Memory B cell (primary cell): ENCODE measurements at regions not wholly inside any gene's neighbourhood (a gene's known extent, or its start where the extent isn't known, plus 50 kb on each side); places are given as distances from the start of the nearest gene placed in this dataset.

Source experiments
- ATAC-seq: fragments of 150-1000 bp; cut with Tn5 transposase; 2 replicates; pipeline ENCODE4 v1.10.0; 2021; ENCODE audit warnings: low read depth, mild to moderate bottlenecking, moderate library complexity
- DNase-seq, 2 donors: peaks; one replicate each; pipeline ENCODE4 v3.0.0; 2022; ENCODE audit warnings: low spot score in 2 of 2
- H3K27ac Mint-ChIP-seq: one replicate; pipeline ENCODE4 v1.8.0; 2022; ENCODE audit warnings: mild to moderate bottlenecking, moderate library complexity, mixed read lengths
- H3K27me3 Mint-ChIP-seq: one replicate; pipeline ENCODE4 v1.8.0; 2022; ENCODE audit warnings: mixed read lengths
- H3K36me3 Mint-ChIP-seq: one replicate; pipeline ENCODE4 v1.8.0; 2022; ENCODE audit warnings: mild to moderate bottlenecking, mixed read lengths
- H3K4me1 Mint-ChIP-seq: one replicate; pipeline ENCODE4 v1.8.0; 2022; ENCODE audit warnings: mixed read lengths
- H3K4me3 Mint-ChIP-seq: one replicate; pipeline ENCODE4 v1.8.0; 2022; ENCODE audit warnings: mild to moderate bottlenecking, moderate library complexity, mixed read lengths
- H3K9me3 Mint-ChIP-seq: one replicate; pipeline ENCODE4 v1.8.0; 2022; ENCODE audit warnings: mixed read lengths

GRCh38 chr10:44310762-44311562 is 73.9 kb downstream of the CXCL12 start:
- ATAC-seq (peak; percentile 67), DNase-seq (no peak)
- H3K27me3 Mint-ChIP-seq: peaks cover 17% of the 10 kb centered on the region
- H3K9me3 Mint-ChIP-seq: peaks cover 3% of the 10 kb centered on the region
- no peak overlapping the region for H3K27ac Mint-ChIP-seq
- H3K4me1 Mint-ChIP-seq: no peaks in the 10 kb centered on the region
- H3K4me3 Mint-ChIP-seq: peak overlapping the region; percentile 24
- H3K36me3 Mint-ChIP-seq: no peaks in the 10 kb centered on the region

GRCh38 chr10:44309939-44310761 is 74.7 kb downstream of the CXCL12 start:
- no peak overlapping the region for H3K4me3 Mint-ChIP-seq
- DNase-seq (no peak), ATAC-seq (no peak)
- H3K27me3 Mint-ChIP-seq: peaks cover 17% of the 10 kb centered on the region
- H3K27ac Mint-ChIP-seq: no peak overlapping the region
- peaks cover 4% of the 10 kb centered on the region for H3K9me3 Mint-ChIP-seq
- H3K4me1 Mint-ChIP-seq: no peaks in the 10 kb centered on the region
- no peaks in the 10 kb centered on the region for H3K36me3 Mint-ChIP-seq

DNA sequence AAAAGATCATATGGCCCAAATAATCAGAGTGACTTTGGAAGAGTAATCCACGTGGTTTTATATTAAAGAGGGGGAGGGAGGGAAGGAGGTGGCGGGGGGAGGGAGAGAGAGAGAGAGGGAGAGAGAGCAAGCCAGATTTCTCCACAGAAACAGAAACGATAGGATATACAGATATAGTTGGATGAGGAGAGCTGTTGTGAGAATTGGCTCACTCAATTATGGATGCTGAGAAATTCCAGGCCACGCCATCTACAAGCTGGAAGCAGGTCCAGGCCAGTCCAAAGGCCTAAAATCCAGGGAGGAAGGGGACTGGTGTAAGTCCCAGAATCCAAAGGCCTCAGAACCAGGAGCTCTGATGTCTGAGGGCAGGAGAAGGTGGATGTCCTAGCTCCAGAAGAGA is 75.5 kb downstream of the CXCL12 start:
- Mint-ChIP-seq H3K9me3 (peaks cover 4% of the 10 kb centered on the region), H3K36me3 (no peaks in the 10 kb centered on the region), H3K27ac (no peak overlapping the region), H3K27me3 (peaks cover 17% of the 10 kb centered on the region), H3K4me1 (no peaks in the 10 kb centered on the region), H3K4me3 (no peak overlapping the region)
- no peak for ATAC-seq
- no peak for DNase-seq

DNA sequence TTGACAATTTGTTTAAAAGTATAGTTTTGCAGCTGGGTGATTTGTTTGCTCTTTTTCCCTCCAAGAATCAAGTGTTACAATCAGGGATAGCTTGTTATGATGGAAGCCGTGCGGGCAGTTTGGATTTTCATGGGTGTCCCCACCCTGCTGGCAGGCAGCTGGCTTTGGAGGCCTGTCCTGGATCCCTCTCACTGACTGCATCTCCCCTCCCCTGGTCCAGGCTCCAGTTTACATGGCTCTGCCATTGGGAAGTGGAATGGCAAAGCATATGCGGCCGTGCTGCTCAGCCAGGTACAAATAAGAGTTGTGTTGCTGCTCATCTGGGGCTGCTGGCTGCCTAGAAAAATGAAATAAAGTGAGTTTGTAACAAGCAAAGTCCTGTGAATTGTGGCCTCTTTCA is 76.0 kb downstream of the CXCL12 start:
- H3K9me3 Mint-ChIP-seq: peaks cover 7% of the 10 kb centered on the region
- peaks cover 17% of the 10 kb centered on the region for H3K27me3 Mint-ChIP-seq
- H3K36me3 Mint-ChIP-seq: no peaks in the 10 kb centered on the region
- no peak for ATAC-seq
- no peak for DNase-seq
- H3K4me1 Mint-ChIP-seq: no peaks in the 10 kb centered on the region
- no peak overlapping the region for H3K27ac Mint-ChIP-seq
- no peak overlapping the region for H3K4me3 Mint-ChIP-seq

DNA sequence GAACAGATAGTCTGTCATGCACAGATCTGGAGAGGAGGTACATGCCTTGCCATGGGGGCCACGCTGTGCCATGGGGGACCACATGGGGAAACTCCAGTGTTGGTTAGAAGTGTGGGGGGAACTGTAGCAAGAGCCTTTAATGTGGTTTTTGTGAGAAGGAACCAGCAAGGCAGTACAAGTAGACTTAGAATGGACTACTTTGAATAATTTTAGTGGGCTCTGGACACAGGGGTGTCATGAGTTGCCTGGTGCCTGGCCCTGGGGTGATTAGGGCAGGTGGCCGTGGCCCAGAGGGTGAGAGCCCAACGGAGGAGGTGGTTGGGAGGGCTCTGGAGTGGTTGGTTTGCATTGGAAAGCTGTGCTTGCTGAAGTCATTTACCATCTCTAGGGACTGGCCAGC is 77.2 kb downstream of the CXCL12 start:
- Mint-ChIP-seq H3K4me3 (no peak overlapping the region), H3K4me1 (no peaks in the 10 kb centered on the region)

DNA sequence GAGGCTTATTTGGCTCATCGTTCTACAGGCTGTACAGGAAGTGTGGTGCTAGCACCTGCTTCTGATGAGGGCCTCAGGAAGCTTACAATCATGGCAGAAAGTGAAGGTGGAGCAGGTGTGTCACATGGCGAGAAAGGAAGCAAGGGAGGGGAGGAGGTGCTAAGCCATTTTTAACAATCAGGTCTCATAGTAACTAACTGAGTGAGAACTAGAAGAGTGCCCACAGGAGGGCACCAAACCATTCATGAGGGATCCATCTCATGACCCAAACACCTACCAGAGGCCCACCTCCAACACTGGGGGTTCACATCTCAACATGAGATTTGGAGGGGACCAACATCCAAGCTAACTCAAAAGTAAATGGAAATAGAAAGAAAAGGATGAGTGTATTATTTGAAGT is 78.1 kb downstream of the CXCL12 start:
- Mint-ChIP-seq H3K4me1 (no peaks in the 10 kb centered on the region), H3K27ac (no peak overlapping the region)
- no peak for ATAC-seq

More for the DNA sequence above, 77.2 kb downstream of the CXCL12 start:
- Mint-ChIP-seq H3K36me3 (no peaks in the 10 kb centered on the region), H3K9me3 (peaks cover 8% of the 10 kb centered on the region), H3K27ac (no peak overlapping the region), H3K27me3 (peaks cover 12% of the 10 kb centered on the region)
- no peak for DNase-seq
- ATAC-seq: no peak

DNA sequence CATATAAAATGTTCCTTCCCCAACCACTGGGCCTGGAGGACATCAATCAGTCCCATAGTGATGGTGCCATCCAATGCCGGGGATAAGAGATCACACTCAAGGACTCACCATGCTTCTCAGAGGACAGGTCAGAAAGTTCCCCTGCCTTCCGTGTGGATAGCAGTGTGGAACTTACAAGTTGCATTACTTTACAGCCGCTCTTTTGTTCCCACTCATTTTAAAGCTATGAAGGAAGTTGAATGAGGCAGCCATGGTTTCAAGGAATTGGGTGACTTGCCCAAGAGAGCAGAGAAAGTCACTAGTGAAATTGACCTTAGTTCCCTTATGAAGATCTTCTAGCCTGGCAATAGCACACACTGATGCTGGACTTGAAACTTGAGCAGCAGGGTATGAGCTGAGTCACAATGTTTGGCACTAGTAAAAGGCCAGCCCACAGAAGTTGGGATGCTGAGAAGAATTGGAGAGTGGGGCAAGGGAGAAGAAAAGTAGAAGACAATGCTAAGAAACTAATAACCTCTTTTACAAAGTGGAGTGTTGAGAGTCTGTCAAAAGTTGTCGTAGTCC is 78.7 kb downstream of the CXCL12 start:
- Mint-ChIP-seq H3K4me1 (no peaks in the 10 kb centered on the region), H3K27ac (no peak overlapping the region)

More for the DNA sequence above, 78.1 kb downstream of the CXCL12 start:
- no peak overlapping the region for H3K4me3 Mint-ChIP-seq
- DNase-seq: no peak
- H3K9me3 Mint-ChIP-seq: peaks cover 10% of the 10 kb centered on the region
- H3K36me3 Mint-ChIP-seq: no peaks in the 10 kb centered on the region
- H3K27me3 Mint-ChIP-seq: peaks cover 6% of the 10 kb centered on the region

GRCh38 chr10:44301781-44302355 is 83.0 kb downstream of the CXCL12 start:
- peaks cover 10% of the 10 kb centered on the region for H3K9me3 Mint-ChIP-seq
- no peaks in the 10 kb centered on the region for H3K36me3 Mint-ChIP-seq
- ATAC-seq (no peak), DNase-seq (no peak)
- no peaks in the 10 kb centered on the region for H3K4me1 Mint-ChIP-seq
- H3K4me3 Mint-ChIP-seq: no peak overlapping the region
- H3K27me3 Mint-ChIP-seq: no peaks in the 10 kb centered on the region
- no peak overlapping the region for H3K27ac Mint-ChIP-seq

More for the DNA sequence above, 78.7 kb downstream of the CXCL12 start:
- Mint-ChIP-seq H3K36me3 (no peaks in the 10 kb centered on the region), H3K4me3 (no peak overlapping the region), H3K27me3 (peaks cover 1% of the 10 kb centered on the region), H3K9me3 (peaks cover 10% of the 10 kb centered on the region)
- ATAC-seq (no peak), DNase-seq (no peak)

DNA sequence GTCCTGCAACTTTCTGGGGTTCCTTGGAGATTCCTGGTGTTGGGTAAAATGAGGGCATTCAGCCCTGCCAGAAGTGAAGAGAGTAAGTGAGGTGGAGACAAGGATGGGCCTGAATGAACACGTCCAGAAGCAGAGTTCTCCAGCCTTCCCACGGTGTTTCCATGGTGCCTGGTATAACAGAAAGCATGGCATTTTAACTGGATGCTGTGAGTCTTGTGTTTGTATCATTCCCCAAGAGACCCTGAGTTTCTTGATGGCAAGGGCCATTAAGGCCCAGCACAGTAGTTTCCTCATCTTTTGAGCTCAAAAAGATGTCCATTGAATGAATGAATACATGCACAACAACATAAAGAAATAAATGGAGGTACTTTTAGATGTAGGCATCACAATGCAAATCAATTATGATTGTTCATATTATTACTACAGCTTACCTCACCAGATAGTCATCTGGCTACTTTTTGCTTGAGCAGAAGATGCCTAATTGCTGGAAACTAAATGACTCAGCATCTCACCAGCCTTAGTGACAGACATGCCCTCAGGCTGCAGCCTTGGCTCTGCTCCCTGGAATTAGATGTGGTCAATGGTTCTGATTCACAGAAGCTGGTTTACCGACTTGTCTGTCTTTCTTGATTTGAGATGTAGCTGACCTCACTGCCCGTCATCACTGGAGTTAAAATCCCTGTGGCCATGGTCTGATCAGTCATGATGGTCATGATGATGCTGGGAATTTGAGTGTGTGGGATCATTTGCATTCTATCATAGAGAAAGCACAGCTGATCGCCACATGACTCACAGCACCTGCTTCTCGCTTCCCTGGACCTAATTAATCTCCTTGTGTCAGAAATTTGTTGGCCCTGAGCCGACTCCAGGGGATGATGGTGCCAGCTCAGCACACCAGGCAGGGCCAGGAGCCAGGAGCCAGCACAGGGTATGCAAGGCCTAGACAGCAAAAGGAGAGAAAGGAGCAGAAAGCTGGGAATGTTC is 83.9 kb downstream of the CXCL12 start:
- H3K27me3 Mint-ChIP-seq: no peaks in the 10 kb centered on the region
- peaks cover 7% of the 10 kb centered on the region for H3K9me3 Mint-ChIP-seq
- H3K27ac Mint-ChIP-seq: no peak overlapping the region
- H3K4me1 Mint-ChIP-seq: no peaks in the 10 kb centered on the region
- DNase-seq: no peak
- no peak for ATAC-seq
- no peaks in the 10 kb centered on the region for H3K36me3 Mint-ChIP-seq
- H3K4me3 Mint-ChIP-seq: no peak overlapping the region

- ATAC-seq (no peak), DNase-seq (no peak)
- H3K27me3 Mint-ChIP-seq: no peaks in the 10 kb centered on the region
- no peak overlapping the region for H3K27ac Mint-ChIP-seq
- H3K4me1 Mint-ChIP-seq: no peaks in the 10 kb centered on the region
- H3K4me3 Mint-ChIP-seq: no peak overlapping the region
- H3K9me3 Mint-ChIP-seq: peaks cover 3% of the 10 kb centered on the region
- no peaks in the 10 kb centered on the region for H3K36me3 Mint-ChIP-seq
These were observed 86.2 kb downstream of the CXCL12 start for GRCh38 chr10:44298713-44299112.

DNA sequence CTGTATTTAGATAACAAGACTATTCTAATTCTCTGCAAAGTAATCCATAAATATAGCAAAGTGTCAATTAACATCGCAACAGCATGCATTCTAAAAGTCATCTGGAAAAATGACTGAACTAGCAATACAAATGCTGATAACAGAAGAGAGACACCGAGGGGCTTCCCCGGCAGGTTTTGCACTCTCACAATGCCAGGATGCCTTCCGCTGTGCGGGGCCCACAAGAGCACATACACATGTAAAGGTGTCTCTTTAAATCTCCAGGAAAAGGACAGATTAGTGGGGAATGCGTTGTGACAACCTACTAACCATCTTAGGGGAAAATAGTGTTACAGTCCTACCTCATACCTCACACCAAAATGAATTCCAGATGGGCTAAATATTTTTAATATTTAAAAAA is 86.9 kb downstream of the CXCL12 start:
- H3K9me3 Mint-ChIP-seq: peaks cover 3% of the 10 kb centered on the region

DNA sequence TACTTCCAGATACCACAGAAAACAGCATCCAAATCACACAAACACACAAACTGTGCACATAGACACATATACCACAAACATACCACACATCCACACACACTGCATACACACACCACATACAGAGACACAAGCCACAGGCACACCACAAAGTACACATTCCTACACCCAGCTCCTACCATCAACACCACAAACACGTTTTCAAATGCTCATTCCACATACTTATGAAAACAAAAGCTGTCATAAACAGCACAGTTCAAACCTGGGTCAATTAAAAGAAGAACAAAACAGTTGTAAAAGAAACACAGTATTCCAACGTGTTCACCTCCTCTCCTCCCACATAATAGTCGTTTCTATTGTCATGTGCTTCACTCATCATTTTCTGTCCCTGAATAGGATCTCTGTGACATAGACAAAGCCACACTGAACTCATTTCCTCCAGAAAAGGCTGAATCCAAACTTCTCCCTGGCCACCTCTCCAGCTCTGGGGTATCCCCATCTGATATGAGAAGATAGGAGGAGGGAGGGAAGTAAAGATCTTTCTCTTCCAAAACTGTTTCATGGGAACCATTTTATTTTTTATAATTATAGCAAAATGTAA is 89.2 kb downstream of the CXCL12 start:
- Mint-ChIP-seq H3K9me3 (no peaks in the 10 kb centered on the region), H3K4me3 (no peak overlapping the region), H3K27me3 (peaks cover 4% of the 10 kb centered on the region), H3K4me1 (no peaks in the 10 kb centered on the region), H3K36me3 (no peaks in the 10 kb centered on the region), H3K27ac (no peak overlapping the region)
- ATAC-seq (no peak), DNase-seq (no peak)

More for the DNA sequence above, 86.9 kb downstream of the CXCL12 start:
- ATAC-seq (no peak), DNase-seq (no peak)
- Mint-ChIP-seq H3K27me3 (peaks cover 2% of the 10 kb centered on the region), H3K4me1 (no peaks in the 10 kb centered on the region), H3K4me3 (no peak overlapping the region), H3K27ac (no peak overlapping the region), H3K36me3 (no peaks in the 10 kb centered on the region)
